Adrenal gland (tissue), 5 donors: ENCODE measurements at regions not wholly inside any gene's neighbourhood (a gene's known extent, or its start where the extent isn't known, plus 50 kb on each side); places are given as distances from the start of the nearest gene placed in this dataset.

Experiments
- CTCF ChIP-seq, 6 experiments: fragments of 450-650 bp in 4 of 6; fragments of 200-600 bp in 2 of 6; sonication (generic) in 1 of 6; IDR thresholded peaks; 1 replicate in 5 of 6; 2 replicates in 1 of 6; pipeline versions ENCODE4 v1.5.1 to v1.8.0; 2016 to 2021; ENCODE audit warnings: antibody characterized with exemption in 6 of 6, mild to moderate bottlenecking in 2 of 6, moderate library complexity in 1 of 6
- POLR2A ChIP-seq, 2 donors: fragments of 450-650 bp; IDR thresholded peaks; one replicate each; pipeline ENCODE4 v1.6.1; 2017; ENCODE audit warnings: antibody characterized with exemption in 2 of 2, mild to moderate bottlenecking in 2 of 2, moderate library complexity in 1 of 2
- donor health status: DM: no; HTN: no; CAD: no.

- no peak for TF ChIP-seq CTCF (IDR thresholded peaks at IDR 0.05)
- TF ChIP-seq POLR2A (IDR thresholded peaks at IDR 0.05) = no peak
These were observed 664.5 kb upstream of the IGFBP7 start for GRCh38 chr4:57774681-57775080.
